ENCODE measurements at regions not wholly inside any gene's neighbourhood (a gene's known extent, or its start where the extent isn't known, plus 50 kb on each side); places are given as distances from the start of the nearest gene placed in this dataset.

GRCh38 chr9:75447281-75447680, 359.0 kb downstream of the OSTF1 start:
- H3K27ac ChIP-seq (ENCODE audit: low read depth in 2 of 2, low read length in 1 of 2) = no peak overlapping the region

GRCh38 chr9:75448281-75448680, 360.0 kb downstream of the OSTF1 start:
- Histone ChIP-seq H3K4me3 (ENCODE audit: low read depth in 1 of 2, low read length in 2 of 2) (no peak overlapping the region), H3K4me1 (ENCODE audit: control insufficient read depth in 2 of 2, insufficient read depth in 2 of 2, low read length in 1 of 2) (no peaks in the 10 kb centered on the region), H3K36me3 (ENCODE audit: control insufficient read depth in 2 of 2, insufficient read depth in 2 of 2, low read length in 1 of 2) (no peaks in the 10 kb centered on the region), H3K27ac (ENCODE audit: low read depth in 2 of 2, low read length in 1 of 2) (no peak overlapping the region), H3K9me3 (ENCODE audit: control insufficient read depth in 2 of 2, insufficient read depth in 1 of 2, low read depth in 1 of 2, low read length in 1 of 2) (no peaks in the 10 kb centered on the region), H3K27me3 (ENCODE audit: control insufficient read depth in 1 of 2, insufficient read depth in 2 of 2, low read length in 2 of 2) (no peaks in the 10 kb centered on the region)
- 56 to 63% methylated on average over 2 of the region's 2 CpGs for WGBS, 2 donors

More at GRCh38 chr9:75447281-75447680, 359.0 kb downstream of the OSTF1 start:
- H3K4me1 ChIP-seq (ENCODE audit: control insufficient read depth in 2 of 2, insufficient read depth in 2 of 2, low read length in 1 of 2) = no peaks in the 10 kb centered on the region
- WGBS, 2 donors = 89 to 92% methylated on average over 1 of the region's 1 CpG
- no peak overlapping the region for H3K4me3 ChIP-seq (ENCODE audit: low read depth in 1 of 2, low read length in 2 of 2)
- H3K9me3 ChIP-seq (ENCODE audit: control insufficient read depth in 2 of 2, insufficient read depth in 1 of 2, low read depth in 1 of 2, low read length in 1 of 2) = no peaks in the 10 kb centered on the region
- H3K36me3 ChIP-seq (ENCODE audit: control insufficient read depth in 2 of 2, insufficient read depth in 2 of 2, low read length in 1 of 2) = no peaks in the 10 kb centered on the region
- no peaks in the 10 kb centered on the region for H3K27me3 ChIP-seq (ENCODE audit: control insufficient read depth in 1 of 2, insufficient read depth in 2 of 2, low read length in 2 of 2)

GRCh38 chr9:75448955-75449354, 360.6 kb downstream of the OSTF1 start:
- Histone ChIP-seq H3K9me3 (ENCODE audit: control insufficient read depth in 2 of 2, insufficient read depth in 1 of 2, low read depth in 1 of 2, low read length in 1 of 2) (no peaks in the 10 kb centered on the region), H3K36me3 (ENCODE audit: control insufficient read depth in 2 of 2, insufficient read depth in 2 of 2, low read length in 1 of 2) (no peaks in the 10 kb centered on the region), H3K4me3 (ENCODE audit: low read depth in 1 of 2, low read length in 2 of 2) (no peak overlapping the region), H3K27me3 (ENCODE audit: control insufficient read depth in 1 of 2, insufficient read depth in 2 of 2, low read length in 2 of 2) (no peaks in the 10 kb centered on the region), H3K4me1 (ENCODE audit: control insufficient read depth in 2 of 2, insufficient read depth in 2 of 2, low read length in 1 of 2) (no peaks in the 10 kb centered on the region), H3K27ac (ENCODE audit: low read depth in 2 of 2, low read length in 1 of 2) (no peak overlapping the region)
- 91 to 92% methylated on average over 2 of the region's 2 CpGs for WGBS, 2 donors

- Histone ChIP-seq H3K36me3 (ENCODE audit: control insufficient read depth in 2 of 2, insufficient read depth in 2 of 2, low read length in 1 of 2) (no peaks in the 10 kb centered on the region), H3K9me3 (ENCODE audit: control insufficient read depth in 2 of 2, insufficient read depth in 1 of 2, low read depth in 1 of 2, low read length in 1 of 2) (no peaks in the 10 kb centered on the region), H3K27ac (ENCODE audit: low read depth in 2 of 2, low read length in 1 of 2) (no peak overlapping the region), H3K4me1 (ENCODE audit: control insufficient read depth in 2 of 2, insufficient read depth in 2 of 2, low read length in 1 of 2) (no peaks in the 10 kb centered on the region), H3K4me3 (ENCODE audit: low read depth in 1 of 2, low read length in 2 of 2) (no peak overlapping the region), H3K27me3 (ENCODE audit: control insufficient read depth in 1 of 2, insufficient read depth in 2 of 2, low read length in 2 of 2) (no peaks in the 10 kb centered on the region)
- 30 to 41% methylated on average over 4 of the region's 4 CpGs for WGBS, 2 donors
Observed at GRCh38 chr9:75451045-75451444, 362.7 kb downstream of the OSTF1 start.

- no peaks in the 10 kb centered on the region for H3K9me3 ChIP-seq (ENCODE audit: control insufficient read depth in 2 of 2, insufficient read depth in 1 of 2, low read depth in 1 of 2, low read length in 1 of 2)
- no peaks in the 10 kb centered on the region for H3K36me3 ChIP-seq (ENCODE audit: control insufficient read depth in 2 of 2, insufficient read depth in 2 of 2, low read length in 1 of 2)
- H3K27me3 ChIP-seq (ENCODE audit: control insufficient read depth in 1 of 2, insufficient read depth in 2 of 2, low read length in 2 of 2) = no peaks in the 10 kb centered on the region
- H3K4me1 ChIP-seq (ENCODE audit: control insufficient read depth in 2 of 2, insufficient read depth in 2 of 2, low read length in 1 of 2) = no peaks in the 10 kb centered on the region
- no peak overlapping the region for H3K4me3 ChIP-seq (ENCODE audit: low read depth in 1 of 2, low read length in 2 of 2)
- no peak overlapping the region for H3K27ac ChIP-seq (ENCODE audit: low read depth in 2 of 2, low read length in 1 of 2)
Observed at GRCh38 chr9:75451505-75451904, 363.2 kb downstream of the OSTF1 start.

- Histone ChIP-seq H3K27me3 (ENCODE audit: control insufficient read depth in 1 of 2, insufficient read depth in 2 of 2, low read length in 2 of 2) (no peaks in the 10 kb centered on the region), H3K36me3 (ENCODE audit: control insufficient read depth in 2 of 2, insufficient read depth in 2 of 2, low read length in 1 of 2) (no peaks in the 10 kb centered on the region), H3K4me1 (ENCODE audit: control insufficient read depth in 2 of 2, insufficient read depth in 2 of 2, low read length in 1 of 2) (no peaks in the 10 kb centered on the region), H3K9me3 (ENCODE audit: control insufficient read depth in 2 of 2, insufficient read depth in 1 of 2, low read depth in 1 of 2, low read length in 1 of 2) (no peaks in the 10 kb centered on the region), H3K4me3 (ENCODE audit: low read depth in 1 of 2, low read length in 2 of 2) (no peak overlapping the region), H3K27ac (ENCODE audit: low read depth in 2 of 2, low read length in 1 of 2) (no peak overlapping the region)
- WGBS, 2 donors = 64 to 71% methylated on average over 2 of the region's 2 CpGs
Observed at GRCh38 chr9:75452512-75452911, 364.2 kb downstream of the OSTF1 start.

- Histone ChIP-seq H3K4me3 (ENCODE audit: low read depth in 1 of 2, low read length in 2 of 2) (no peak overlapping the region), H3K4me1 (ENCODE audit: control insufficient read depth in 2 of 2, insufficient read depth in 2 of 2, low read length in 1 of 2) (no peaks in the 10 kb centered on the region), H3K27ac (ENCODE audit: low read depth in 2 of 2, low read length in 1 of 2) (no peak overlapping the region), H3K27me3 (ENCODE audit: control insufficient read depth in 1 of 2, insufficient read depth in 2 of 2, low read length in 2 of 2) (no peaks in the 10 kb centered on the region), H3K9me3 (ENCODE audit: control insufficient read depth in 2 of 2, insufficient read depth in 1 of 2, low read depth in 1 of 2, low read length in 1 of 2) (no peaks in the 10 kb centered on the region), H3K36me3 (ENCODE audit: control insufficient read depth in 2 of 2, insufficient read depth in 2 of 2, low read length in 1 of 2) (no peaks in the 10 kb centered on the region)
- WGBS, 2 donors = 75 to 76% methylated on average over 2 of the region's 2 CpGs
Observed at GRCh38 chr9:75454043-75454442, 365.7 kb downstream of the OSTF1 start.

- Histone ChIP-seq H3K27me3 (ENCODE audit: control insufficient read depth in 1 of 2, insufficient read depth in 2 of 2, low read length in 2 of 2) (no peaks in the 10 kb centered on the region), H3K9me3 (ENCODE audit: control insufficient read depth in 2 of 2, insufficient read depth in 1 of 2, low read depth in 1 of 2, low read length in 1 of 2) (no peaks in the 10 kb centered on the region), H3K27ac (ENCODE audit: low read depth in 2 of 2, low read length in 1 of 2) (no peak overlapping the region), H3K36me3 (ENCODE audit: control insufficient read depth in 2 of 2, insufficient read depth in 2 of 2, low read length in 1 of 2) (no peaks in the 10 kb centered on the region), H3K4me1 (ENCODE audit: control insufficient read depth in 2 of 2, insufficient read depth in 2 of 2, low read length in 1 of 2) (no peaks in the 10 kb centered on the region), H3K4me3 (ENCODE audit: low read depth in 1 of 2, low read length in 2 of 2) (no peak overlapping the region)
- 88 to 94% methylated on average over 2 of the region's 2 CpGs for WGBS, 2 donors
Observed at GRCh38 chr9:75454891-75455290, 366.6 kb downstream of the OSTF1 start.

- H3K27ac ChIP-seq (ENCODE audit: low read depth in 2 of 2, low read length in 1 of 2) = no peak overlapping the region
- no peaks in the 10 kb centered on the region for H3K9me3 ChIP-seq (ENCODE audit: control insufficient read depth in 2 of 2, insufficient read depth in 1 of 2, low read depth in 1 of 2, low read length in 1 of 2)
- H3K36me3 ChIP-seq (ENCODE audit: control insufficient read depth in 2 of 2, insufficient read depth in 2 of 2, low read length in 1 of 2) = no peaks in the 10 kb centered on the region
- H3K4me1 ChIP-seq (ENCODE audit: control insufficient read depth in 2 of 2, insufficient read depth in 2 of 2, low read length in 1 of 2) = no peaks in the 10 kb centered on the region
- 25 to 36% methylated on average over 1 of the region's 1 CpG for WGBS, 2 donors
- H3K27me3 ChIP-seq (ENCODE audit: control insufficient read depth in 1 of 2, insufficient read depth in 2 of 2, low read length in 2 of 2) = no peaks in the 10 kb centered on the region
- H3K4me3 ChIP-seq (ENCODE audit: low read depth in 1 of 2, low read length in 2 of 2) = no peak overlapping the region
Observed at GRCh38 chr9:75455444-75455921, 367.2 kb downstream of the OSTF1 start.

- H3K4me3 ChIP-seq (ENCODE audit: low read depth in 1 of 2, low read length in 2 of 2) = no peak overlapping the region
- H3K27ac ChIP-seq (ENCODE audit: low read depth in 2 of 2, low read length in 1 of 2) = no peak overlapping the region
- no peaks in the 10 kb centered on the region for H3K36me3 ChIP-seq (ENCODE audit: control insufficient read depth in 2 of 2, insufficient read depth in 2 of 2, low read length in 1 of 2)
- no peaks in the 10 kb centered on the region for H3K9me3 ChIP-seq (ENCODE audit: control insufficient read depth in 2 of 2, insufficient read depth in 1 of 2, low read depth in 1 of 2, low read length in 1 of 2)
- no peaks in the 10 kb centered on the region for H3K27me3 ChIP-seq (ENCODE audit: control insufficient read depth in 1 of 2, insufficient read depth in 2 of 2, low read length in 2 of 2)
- no peaks in the 10 kb centered on the region for H3K4me1 ChIP-seq (ENCODE audit: control insufficient read depth in 2 of 2, insufficient read depth in 2 of 2, low read length in 1 of 2)
Observed at GRCh38 chr9:75456698-75457097, 368.4 kb downstream of the OSTF1 start.

Data from esophagus (tissue), 2 donors.